GM18505 (cell line): ENCODE measurements at regions not wholly inside any gene's neighbourhood (a gene's known extent, or its start where the extent isn't known, plus 50 kb on each side); places are given as distances from the start of the nearest gene placed in this dataset.

Experiments
- ATAC-seq: cut with Tn5 transposase; IDR thresholded peaks from one replicate; pipeline ENCODE4 v1.9.1; 2021; ENCODE audit not compliant: unreplicated experiment
- POLR2A ChIP-seq: IDR thresholded peaks from 4 replicates; pipeline ENCODE4 v1.6.1; 2011; ENCODE audit warnings: borderline replicate concordance; ENCODE audit not compliant: insufficient read depth, insufficient read length; ENCODE audit errors: extremely low read depth

GRCh38 chr11:116454951-116455350 lies 317.8 kb downstream of the BUD13 start:
- no peak for TF ChIP-seq POLR2A
- ATAC-seq, result no peak

DNA sequence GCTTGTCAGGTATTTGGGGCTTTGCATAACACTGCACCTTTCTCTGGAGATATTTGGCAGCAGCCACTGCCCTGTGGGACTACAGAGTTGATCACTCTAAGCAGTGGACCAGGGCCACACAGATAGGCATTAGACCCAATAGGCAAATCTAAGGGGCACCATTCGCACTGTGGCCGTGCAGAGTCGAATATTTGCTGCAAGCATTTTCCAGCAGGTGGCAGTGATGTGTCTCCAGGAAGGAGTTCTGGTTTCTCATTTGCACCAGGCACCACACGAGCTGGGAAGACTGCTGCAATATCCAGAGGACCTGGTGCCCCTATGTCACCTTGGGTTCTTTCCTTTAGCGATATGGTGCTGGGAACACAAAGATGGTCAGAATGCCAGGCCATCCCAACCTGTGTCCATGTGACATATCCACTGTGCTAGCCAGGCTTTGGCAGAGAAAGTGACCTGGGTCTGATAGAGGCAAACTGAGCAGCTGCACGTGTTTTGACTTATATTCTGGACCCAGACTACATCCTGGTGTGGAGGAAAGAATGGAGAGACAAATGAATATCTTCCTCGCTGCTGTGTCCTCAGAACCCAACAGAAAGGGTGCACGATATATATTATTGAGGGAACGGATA lies 318.7 kb downstream of the BUD13 start:
- no peak for TF ChIP-seq POLR2A
- no peak for ATAC-seq

DNA sequence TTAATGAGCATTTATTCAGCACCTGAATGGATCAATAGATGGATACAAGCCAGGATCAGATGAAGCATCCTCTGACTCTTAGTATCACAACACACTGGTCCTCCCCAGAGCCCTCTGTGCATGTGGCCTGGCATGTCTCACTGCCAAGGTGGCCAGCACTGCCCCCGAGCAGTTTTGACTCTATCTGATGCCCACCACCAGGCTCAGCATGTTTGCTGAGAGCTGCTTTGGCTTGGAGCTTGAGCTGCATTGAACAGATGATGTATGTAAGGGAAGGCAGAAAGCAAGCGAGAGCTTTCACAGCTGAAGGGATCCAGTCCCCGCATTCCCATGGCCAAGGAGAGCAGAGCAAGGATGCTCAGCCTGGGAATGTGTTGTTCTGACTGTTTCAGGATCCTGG lies 320.3 kb downstream of the BUD13 start:
- TF ChIP-seq POLR2A, result no peak
- ATAC-seq, result no peak

GRCh38 chr11:116449522-116449921 lies 323.3 kb downstream of the BUD13 start:
- no peak for TF ChIP-seq POLR2A
- ATAC-seq, result no peak

DNA sequence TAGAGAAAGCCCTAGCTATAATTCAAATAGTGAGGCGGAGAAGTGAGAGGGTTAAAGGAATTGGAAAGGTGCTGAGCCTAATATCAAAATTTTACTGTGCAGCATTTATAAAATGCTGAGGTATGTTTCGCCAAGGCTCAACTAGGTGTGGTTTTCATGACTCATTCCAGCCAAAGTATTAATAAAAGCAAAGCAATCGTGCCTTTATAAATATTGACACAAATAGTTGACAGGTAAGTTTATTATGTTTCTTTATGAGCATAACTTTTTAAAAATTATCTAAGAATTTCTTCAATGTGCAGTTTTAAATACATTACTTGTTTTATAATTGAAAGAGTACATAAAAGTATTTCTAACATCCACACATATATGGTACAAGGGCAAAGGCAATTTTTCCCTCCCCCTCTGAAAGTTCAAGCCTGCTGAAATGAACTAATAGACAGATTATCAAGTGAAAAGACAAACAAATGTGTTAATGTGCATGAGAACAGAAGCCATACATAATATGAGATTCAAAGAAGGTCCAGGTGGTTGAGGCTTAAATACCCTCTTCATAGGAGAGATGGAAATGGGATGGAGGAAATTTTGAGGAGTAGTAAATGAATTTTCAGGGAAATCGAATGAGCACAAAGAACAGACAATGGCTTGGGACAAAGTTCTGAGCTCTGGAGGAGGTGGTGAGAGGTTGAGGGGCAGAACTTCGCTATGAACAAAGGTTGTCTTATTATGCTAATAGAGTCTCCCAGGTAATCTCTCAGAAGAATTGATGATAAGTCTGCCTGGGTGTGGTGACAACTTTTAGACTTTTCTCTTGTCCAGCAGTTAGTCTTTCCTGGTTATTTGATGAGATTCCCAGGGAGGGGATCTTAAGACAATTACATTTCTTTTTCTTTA lies 326.5 kb downstream of the BUD13 start:
- no peak for ATAC-seq
- TF ChIP-seq POLR2A, result no peak

GRCh38 chr11:116445108-116446047 lies 327.4 kb downstream of the BUD13 start:
- no peak for ATAC-seq
- no peak for TF ChIP-seq POLR2A

GRCh38 chr11:116442238-116442752 lies 330.5 kb downstream of the BUD13 start:
- no peak for TF ChIP-seq POLR2A

DNA sequence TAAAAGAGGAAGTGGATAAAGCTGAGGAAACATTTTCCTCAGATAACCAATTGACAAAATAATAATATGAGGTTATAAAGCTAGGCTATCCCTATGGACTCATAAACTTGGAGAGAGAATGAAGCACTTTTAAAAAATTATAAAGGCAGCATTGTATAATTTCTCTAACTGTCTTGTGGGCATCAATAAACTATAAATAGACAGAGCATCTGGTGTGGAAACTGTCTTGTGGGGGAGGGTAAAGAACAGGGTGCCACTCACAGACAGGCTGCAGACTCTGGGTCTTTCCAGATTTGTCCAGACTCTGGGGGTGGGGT lies 333.5 kb downstream of the BUD13 start:
- no peak for ATAC-seq
- no peak for TF ChIP-seq POLR2A

More at GRCh38 chr11:116442238-116442752, 330.5 kb downstream of the BUD13 start:
- ATAC-seq, result no peak

- ATAC-seq, result no peak
- no peak for TF ChIP-seq POLR2A
Observed at GRCh38 chr11:116438651-116439360, 334.0 kb downstream of the BUD13 start.

DNA sequence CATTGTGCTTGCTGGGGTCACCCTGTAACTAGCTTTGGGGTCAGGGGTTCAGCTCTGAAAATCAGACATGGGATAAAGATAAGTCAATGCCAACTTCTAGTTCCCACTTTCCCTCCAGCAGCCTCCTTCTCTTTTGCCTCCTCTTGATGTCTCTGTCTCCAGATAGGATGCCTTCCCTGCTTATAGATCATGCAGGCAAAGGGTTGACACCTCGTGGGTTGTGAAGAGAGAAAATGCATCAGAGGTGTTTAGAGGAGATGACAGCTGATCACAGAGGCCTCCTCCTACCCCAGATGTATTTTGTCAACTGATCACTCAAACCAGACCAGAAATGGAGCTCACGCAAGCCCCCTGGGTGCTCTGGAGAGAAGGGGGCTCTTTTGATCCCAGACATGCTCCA lies 337.8 kb downstream of the BUD13 start:
- no peak for ATAC-seq

DNA sequence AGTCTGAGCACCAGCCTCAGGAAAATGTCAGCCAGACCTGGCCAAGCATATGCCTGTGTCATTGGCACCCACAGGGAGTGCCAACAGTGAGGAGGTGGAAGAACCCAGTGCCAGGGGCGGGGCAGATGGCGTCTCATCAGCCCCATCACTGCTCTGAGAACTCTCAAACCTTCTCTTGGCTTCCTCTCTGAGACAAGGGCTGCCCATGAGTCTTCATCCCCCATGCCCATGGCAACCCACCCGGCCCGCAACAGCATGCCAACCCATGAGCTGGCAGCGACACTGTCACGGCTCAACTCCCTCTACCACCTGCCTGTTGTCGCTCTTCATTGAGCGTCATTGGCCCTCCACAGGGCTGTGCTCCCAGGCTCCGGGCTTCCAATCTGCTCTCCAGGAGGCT lies 340.5 kb downstream of the BUD13 start:
- ATAC-seq, result no peak

More for the DNA sequence above, 337.8 kb downstream of the BUD13 start:
- TF ChIP-seq POLR2A, result no peak

GRCh38 chr11:116431842-116432241 lies 340.9 kb downstream of the BUD13 start:
- no peak for TF ChIP-seq POLR2A
- no peak for ATAC-seq

More for the DNA sequence above, 340.5 kb downstream of the BUD13 start:
- no peak for TF ChIP-seq POLR2A
